HG03442 (cell line): ENCODE measurements at regions not wholly inside any gene's neighbourhood (a gene's known extent, or its start where the extent isn't known, plus 50 kb on each side); places are given as distances from the start of the nearest gene placed in this dataset.
A peak's percentile ranks its signal among the peaks of the same experiment; 100 is the strongest.

ENCODE experiments used
- ATAC-seq: cut with Tn5 transposase; IDR thresholded peaks from one replicate; pipeline ENCODE4 v1.9.1; 2021; ENCODE audit warnings: mild to moderate bottlenecking, moderate library complexity; ENCODE audit not compliant: unreplicated experiment

DNA sequence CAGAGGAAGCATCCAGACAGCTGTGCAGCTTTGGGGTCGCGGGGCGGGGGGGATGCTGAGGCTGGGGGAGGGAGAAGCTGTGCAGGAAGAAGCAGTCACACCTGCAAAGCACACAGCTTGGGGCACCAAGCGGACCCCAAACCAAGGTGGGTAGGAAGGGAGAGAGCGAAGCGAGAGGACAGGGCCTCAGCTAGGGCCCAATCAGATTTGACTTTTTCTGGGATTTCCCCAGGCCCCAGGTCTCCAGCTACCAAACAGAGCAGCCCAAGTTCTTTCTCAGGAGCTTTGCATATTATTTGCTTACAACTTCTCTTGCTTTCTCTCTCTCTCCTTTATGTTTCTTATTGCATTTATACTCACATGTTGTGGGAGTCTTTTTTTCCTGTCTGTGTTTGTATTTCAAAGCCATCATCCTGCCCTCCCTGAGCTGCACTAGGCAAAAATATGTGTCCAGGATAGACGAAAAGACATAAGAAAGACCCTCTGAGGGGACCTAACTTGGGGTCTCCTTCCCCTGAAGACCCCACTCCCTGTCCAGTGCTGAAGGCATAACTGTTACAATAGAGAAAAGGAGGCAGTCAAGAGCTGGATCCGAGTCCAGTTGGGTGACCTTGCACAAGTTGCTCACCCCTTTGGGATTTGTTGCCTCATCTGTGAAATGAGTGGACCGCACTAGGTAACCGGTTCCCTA lies 50.6 kb upstream of the SMNDC1 start:
- peak; percentile 23 for ATAC-seq

DNA sequence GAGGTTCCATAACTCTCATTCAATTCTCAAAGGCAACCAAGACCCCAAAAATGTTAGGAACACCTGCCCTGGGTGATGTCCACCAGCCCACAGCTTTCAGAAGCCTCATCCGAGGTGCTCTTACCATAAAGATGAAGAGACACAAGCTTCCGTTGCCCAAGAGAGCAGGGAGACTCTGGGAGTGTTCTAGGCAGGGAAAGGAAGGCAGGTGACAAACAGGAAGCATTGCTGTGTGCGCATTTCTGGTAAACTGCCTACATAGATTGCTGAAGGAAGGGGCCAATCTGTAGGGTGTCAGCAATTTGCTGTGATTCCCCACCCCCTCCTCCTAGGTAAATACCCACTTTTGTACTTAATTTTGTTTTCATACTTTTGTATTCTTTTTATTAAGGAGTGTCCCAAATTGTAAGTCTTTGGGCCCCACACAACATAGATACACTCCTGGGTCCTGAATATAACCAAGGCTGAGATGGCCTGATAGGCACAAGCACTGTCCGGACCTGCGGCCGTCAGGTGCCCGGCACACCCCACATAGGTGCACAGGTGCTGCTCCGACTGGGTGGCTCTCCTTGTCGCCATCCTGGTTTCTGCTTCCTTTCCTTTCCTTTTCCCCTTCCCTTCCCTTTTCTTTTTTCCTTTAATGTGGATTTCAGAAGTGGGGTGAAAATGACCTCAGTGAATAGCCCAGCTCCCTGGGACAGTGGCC lies 51.4 kb upstream of the SMNDC1 start:
- peak; percentile 5 for ATAC-seq

DNA sequence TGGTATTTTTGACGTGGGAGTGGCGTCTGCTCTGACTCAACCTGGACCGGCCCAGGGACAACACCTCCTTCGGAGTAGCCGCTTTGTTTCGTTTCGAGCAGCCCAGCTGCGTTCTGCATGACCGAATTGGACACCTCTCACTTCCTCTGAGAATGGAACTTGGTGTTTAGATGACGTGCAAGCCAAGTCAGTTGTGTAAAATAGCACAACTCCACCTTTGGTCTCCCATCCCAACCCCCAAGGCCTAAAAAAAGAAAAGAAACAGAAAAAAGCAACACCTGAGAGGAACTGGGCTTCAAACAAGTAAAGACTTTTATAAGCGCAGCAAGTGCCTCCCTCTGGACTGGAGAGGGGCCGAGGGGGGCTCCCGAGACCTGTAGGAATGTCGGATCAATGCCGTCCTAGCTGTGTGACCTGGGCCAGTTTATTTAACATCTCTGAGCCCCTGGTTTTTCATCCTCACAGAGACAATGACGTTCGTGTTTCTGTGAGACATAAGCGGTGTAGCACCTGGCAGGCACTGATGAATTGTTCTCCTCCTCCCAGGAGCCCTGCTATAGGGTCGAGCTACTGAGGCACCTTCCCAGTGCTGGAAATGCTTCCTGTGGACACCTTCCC lies 52.0 kb upstream of the SMNDC1 start:
- ATAC-seq = peak; percentile 80

DNA sequence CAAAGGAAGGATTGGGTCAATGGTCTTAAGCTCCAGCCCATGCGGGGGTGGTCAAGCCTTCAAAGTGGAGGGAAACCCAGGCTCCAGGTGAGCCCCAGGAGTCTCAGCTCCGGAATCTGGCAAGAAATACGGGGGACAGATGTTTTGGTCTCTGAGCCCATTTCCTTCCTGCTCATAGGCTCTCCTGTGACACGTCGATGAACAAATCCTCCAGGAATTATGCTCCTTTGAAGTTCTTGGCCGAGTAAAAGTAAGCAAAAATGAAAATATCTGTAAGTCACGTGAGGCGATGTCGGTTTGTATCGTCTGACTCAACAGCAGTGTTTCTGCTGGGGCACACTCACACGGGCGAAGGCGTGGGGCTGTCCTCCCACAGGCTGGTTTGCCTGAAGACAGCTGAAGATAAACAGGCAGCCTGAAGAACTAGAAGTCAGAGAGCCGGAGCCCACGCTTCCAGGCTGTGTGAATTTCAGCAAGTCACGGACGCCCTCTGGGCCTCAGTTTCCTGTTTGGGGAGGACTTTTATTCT lies 52.6 kb upstream of the SMNDC1 start:
- ATAC-seq = peak; percentile 21

DNA sequence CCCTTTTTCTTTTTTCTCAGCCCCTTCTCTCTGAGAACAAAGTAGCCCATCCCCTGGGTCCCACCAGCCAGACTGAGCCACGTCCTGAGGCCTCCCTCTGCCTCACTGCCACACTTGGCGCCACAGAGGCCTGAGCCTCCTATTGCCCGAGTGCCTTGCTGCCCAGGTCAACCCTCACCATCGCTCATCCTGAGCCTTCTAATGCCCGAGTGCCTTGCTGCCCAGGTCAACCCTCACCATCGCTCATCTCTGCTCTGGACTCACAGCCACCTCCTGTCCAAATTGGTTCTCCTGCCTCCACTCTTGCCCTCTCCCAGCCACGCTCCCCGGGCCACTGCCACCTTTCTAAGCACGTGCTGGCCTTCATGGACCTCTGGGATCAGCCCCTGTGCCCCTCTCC lies 53.2 kb upstream of the SMNDC1 start:
- ATAC-seq = no peak

DNA sequence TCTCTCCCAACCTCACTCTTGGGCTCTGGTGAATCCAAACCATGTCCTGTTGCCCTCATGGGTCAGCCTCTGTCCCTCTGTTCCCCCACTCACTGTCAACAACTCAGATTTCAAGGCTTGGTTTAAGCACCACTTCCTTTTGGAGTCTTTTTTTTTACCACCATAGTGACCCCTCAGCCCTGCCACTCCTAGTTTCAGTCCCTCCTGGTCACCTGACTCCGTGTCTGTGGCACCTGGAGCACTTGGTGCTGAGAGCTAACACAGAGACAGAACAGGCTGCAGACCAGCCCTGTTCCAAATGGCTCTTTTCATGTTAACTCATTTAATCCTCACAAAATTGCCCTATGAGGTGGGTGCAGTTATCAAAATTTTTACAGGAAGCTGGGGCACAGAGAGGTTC lies 53.6 kb upstream of the SMNDC1 start:
- ATAC-seq = no peak

DNA sequence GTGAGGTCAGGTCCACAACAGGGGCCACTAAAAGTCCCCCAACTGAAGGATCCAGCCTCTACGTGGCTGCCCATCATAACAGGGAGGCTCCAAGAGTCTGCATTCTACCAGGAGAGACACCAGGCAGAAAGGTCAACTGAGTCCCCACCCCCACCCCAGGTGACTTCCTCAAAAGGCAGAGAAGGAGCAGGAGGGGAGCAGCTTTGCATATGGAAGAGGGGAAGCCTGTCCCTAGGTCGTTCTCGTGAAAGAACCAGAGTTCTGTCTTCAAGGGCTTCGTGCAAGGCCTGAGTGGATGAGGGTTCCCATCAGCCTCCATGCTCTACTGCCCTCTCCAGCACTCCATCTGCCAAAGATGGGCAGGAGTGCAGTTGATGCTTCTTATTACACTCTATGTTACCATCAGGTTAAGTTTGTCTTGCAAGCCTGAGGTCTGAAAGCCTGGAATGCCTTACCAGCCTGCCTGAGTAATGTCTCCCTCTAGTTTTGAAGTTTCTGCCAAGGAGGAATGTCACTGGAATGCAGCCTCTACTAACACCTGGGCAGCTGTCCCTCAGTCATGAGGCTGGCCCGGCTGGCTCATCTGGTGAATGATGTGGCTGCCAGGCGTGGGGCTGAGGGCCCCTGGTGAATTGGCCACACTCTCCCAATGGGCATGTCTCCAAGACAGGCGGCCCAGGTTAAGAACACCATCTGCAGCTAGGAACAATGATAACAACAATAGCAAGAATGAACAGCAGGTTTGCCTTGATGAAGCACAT lies 54.3 kb upstream of the SMNDC1 start:
- no peak for ATAC-seq

DNA sequence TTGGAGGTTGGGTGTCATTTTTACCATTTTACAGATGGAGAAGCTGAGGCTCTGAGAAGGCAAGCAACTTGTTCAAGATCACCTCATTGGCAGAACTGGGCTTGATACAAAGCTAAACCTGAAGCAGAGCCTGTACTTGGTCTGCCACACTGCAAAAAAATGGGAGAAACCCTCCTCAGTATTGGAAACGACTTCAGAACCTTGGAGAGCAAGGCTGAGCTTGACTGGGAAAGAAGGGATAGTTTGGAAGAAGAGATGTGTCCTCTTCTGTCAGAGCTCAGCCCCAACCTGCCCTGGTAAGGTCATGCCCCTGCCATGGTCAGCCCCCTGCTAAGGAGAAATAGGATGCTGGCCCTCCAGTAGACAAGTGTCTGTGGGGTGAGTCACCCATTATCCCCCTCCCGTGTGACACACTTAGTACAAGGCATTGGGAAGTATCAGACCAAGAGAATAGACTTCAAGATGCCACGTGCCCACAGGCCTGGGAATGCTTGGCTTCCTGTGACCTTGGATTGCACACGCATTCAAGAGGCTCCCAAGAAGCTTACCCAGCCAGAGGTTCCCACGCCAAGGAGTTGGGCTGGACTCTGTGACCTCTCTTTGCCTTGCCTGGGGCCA lies 56.2 kb upstream of the SMNDC1 start:
- ATAC-seq = no peak

DNA sequence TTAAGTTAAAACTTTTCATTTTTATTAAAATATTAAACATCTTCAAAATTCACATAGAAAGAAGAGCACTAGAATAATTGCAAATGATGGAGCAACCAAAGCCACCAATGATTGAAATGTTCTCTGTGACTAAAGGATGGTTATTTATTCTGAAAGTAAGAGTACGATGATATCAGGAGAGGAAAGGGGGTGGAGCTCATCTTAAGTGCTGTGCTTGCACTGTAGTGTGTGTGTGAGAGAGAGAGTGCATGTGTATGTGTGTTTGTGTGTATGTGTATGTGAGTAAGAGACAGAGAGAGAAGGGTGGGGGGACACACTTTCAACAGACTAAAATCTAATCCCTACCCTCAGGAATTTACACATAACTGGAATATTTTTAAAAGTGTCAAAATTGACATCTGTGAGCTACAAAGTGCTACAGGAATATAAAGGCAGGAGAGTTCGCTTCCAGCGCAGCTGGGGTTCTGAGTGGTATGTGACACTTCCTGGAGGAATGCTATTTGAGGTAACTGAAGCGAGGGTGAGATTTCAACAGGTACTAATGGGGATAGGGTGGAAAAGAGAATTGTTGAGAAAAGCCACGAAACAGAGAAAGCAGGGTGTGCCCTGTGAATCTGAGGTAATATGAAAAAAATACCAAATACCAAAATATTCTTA lies 57.2 kb upstream of the SMNDC1 start:
- peak; percentile 28 for ATAC-seq

DNA sequence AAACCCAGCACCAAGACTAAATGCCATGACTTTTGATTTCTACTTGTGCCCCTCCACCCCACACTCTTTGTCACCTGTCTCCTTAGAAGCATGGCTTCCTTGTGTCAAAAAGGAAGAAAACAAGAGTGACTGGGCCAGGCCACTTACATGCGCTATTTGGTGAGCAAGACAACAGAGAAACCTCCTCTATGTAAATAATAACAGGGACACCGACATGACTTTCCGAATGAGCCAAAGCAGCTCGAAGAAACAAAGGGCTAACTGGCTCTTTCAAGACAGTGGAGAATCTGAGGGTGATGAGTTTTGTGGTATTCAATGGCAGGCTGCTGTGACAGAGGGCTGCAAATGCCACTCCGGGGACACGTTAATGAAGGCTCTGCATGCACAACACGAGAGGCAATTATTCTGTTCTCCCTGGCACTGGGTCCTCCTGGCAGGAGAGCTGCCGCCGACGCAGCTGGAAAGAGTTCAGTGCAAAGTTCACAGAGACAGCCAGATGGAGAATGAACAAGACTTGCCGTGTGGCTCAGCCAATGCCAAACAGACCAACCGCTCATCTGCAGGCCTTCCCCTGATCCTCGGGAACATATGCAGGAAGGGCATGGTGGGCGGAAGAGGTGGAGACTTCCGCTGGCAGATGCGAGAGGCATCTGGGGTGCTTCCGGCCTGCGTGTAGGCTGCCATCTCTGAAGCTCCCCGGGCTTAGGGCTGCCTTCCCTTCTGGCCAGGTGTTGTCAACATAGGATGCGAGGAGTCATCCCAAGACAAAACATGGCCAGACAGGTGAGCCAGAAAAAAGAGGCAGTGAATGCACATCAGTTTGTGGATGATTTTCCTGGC lies 59.1 kb upstream of the SMNDC1 start:
- no peak for ATAC-seq

DNA sequence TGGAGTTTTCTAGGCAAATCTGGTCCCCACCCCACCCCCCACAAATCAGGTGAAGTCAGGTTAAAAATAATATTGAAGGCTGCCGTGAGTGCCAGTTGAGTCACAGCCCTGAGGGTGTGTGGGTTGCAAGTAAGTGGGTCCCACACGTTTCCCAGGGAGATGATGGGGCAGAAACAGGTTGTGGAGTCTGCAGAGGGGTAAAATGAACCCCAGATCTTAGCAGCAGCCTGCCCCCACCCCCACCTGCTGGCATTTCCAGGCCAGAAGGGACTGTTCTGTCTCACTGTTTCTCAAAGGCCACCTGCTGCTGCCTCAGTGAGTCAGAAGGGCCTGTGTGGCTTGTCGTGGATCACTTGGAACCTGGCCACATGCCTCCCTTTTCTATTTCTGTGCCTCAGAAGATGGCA lies 59.8 kb upstream of the SMNDC1 start:
- no peak for ATAC-seq

DNA sequence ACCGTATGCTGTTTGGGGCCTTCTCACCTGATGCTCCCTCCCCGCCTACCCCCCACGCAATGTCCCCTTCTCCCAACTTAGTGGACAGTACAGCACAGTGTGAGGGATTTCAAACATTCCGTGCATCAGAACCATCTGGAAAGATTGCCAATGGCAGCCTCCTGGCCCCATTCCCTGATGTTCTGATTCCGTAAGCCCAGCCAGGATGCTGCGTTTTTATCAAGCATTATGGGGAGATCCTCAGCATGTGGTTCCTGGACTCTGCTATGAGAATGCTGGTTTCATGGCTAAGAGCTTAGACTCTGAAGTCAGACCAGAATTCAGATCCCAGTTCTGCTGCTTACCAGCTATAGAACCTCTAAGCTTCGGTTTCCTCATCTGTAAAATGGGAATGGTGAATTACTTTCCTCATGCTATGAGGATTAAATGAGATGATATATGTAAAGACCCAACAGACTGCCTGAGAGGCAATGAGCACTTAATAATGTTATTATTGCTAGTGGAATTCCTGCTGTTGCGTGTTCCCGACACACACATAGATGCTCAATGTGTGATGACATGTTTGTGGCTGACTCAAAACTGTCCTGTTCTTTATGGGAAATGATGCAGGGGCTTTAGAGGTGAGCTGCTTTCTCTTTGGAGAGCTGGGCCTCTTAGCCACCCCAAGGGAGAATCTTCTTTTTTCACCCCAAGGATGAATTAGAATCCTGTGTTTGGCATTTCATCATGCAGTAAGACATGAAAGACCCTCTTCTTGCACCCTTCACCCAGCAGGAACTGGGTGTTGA lies 60.8 kb upstream of the SMNDC1 start:
- no peak for ATAC-seq

DNA sequence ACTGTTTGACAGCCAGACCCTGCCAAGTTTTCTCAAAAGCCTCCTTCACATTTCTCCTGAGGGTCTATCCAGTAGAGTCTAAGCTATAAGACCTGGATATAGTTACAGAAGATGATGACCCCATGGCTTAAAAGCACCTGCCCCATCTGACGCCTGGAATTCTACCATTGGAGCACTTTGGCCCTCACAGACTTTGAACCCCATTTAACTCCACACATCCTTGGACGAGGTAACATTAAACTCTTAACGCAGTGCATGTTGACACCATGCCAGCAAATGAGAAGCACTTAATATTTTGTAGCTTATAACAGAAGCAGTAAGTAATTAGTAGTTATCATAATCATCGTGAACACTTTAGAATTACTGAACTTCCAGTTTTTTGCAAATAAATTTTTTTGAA lies 61.9 kb upstream of the SMNDC1 start:
- no peak for ATAC-seq

DNA sequence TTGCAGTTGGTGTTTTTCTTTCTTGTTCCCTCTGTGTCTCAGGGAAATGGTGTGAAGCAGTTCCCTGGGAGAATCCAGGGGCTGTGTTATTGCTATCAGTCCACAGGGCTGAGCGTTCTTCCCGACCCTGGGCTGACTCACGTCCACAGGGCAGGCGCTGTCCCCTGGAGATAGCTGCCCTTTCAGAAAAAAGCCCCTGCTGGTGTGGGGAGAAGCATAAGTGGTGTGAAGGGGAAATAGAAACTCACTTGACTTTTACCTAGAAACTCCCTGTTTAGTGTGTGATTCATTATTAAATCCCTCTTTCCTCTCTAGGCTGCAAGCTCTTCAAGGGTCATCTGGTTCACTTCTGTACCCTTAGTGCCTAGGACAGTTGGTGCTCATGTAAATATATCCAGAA lies 63.3 kb upstream of the SMNDC1 start:
- peak; percentile 50 for ATAC-seq

DNA sequence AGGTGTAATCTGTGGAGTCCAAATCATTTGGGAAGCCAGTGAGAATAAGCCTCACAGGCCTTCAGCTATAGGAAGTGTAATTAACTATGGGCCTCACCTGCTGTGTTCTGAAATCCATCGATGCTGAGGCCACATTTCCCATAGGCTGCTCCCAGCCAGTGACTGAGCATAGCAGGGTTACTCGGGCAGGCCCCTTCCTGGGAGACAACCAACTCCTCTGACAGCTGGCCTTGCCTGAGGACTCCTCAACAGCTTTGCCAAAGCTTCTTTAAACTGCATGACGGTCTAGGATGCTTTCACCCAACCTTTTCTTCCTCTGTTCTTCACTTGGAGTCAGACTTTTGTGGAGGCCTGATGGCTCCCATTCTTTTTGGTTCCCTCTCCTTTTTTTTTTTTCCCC lies 63.8 kb upstream of the SMNDC1 start:
- no peak for ATAC-seq

DNA sequence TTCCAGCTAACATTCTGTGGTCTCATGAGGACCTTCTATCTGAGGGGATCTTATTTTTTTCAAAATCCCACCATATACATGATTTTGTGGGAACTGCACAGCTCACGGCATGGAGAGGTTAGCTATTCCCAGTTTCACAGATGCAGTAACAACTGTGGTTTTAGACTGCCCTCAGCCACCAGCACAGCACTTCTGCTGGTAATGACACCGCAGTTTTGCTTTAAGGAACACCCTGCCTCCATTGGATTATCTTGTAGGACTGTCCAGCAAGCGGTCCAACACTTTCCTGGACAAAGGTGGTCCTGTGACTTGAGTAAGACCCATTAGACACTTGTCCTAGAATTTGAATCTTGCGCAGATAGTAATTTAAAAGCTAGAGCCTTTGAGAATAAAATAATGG lies 65.3 kb upstream of the SMNDC1 start:
- no peak for ATAC-seq

DNA sequence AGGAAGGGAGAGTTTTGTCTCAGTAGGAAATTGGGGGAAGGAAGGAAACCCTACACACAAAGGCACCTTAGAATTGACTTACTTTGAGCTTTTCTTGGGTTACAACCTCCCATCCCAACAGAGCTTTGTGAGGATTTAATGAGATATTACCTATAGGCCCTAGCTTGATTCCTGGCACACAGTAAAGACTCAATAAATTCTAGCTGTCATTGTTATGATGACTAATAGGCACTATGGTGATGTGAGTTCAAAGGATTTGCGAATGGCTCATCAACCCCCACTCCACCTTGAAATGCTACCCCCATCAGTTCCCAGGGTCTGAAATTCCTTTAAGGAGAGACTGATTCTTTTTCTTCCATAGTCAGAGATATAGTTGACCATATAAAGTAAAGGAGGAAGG lies 67.9 kb upstream of the SMNDC1 start:
- no peak for ATAC-seq

DNA sequence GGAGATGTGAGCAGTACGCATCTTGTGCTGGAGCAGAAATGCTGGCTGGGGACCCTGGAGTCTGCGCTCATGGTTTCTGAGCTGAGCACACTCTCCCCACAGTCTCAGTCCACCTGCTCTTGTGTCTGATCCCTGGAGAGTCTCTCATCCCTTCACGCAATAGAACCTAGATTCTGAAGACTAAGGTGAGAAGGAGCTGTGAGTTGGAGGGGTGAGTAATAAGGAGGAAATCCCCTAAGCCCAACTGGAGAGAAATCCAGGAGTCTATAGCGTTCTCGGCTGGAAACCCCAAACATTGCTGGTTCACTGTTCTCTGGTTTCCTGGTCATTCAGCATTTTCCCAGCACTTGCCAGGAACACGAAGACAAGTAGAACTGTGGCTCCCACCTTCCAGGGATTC lies 68.3 kb upstream of the SMNDC1 start:
- no peak for ATAC-seq
